ENCODE measurements at regions not wholly inside any gene's neighbourhood (a gene's known extent, or its start where the extent isn't known, plus 50 kb on each side); places are given as distances from the start of the nearest gene placed in this dataset.

DNA sequence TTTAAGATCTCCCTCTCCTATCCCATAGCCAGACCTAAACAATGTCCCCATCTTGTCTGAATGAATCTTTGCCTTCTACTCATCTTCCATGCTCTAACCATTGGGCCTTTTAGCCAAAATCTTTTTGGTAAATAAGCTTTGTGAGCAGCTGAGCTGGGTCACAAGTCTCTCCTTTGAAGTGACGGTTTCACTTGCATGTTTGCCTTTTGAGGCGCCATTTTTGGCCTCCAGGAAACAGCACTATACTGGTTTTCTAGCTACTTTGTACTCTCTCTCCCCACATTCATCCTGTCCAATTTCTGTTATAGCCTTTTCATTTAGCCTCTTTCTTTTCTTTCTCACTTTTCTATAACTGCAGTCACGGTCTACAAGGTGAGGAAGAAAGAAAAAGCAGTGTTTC, 195.5 kb upstream of the C9orf72 start:
- Histone ChIP-seq H2AFZ (no peak overlapping the region), H4K20me1 (ENCODE audit: insufficient read depth) (no peaks in the 10 kb centered on the region), H3K4me1 (replicated peaks; ENCODE audit: insufficient read depth) (no peaks in the 10 kb centered on the region), H3K27me3 (ENCODE audit: insufficient read depth, low read depth) (no peaks in the 10 kb centered on the region), H3K9me2 (ENCODE audit: insufficient read depth) (no peaks in the 10 kb centered on the region), H3K9me3 (ENCODE audit: insufficient read depth, low read depth) (no peaks in the 10 kb centered on the region), H3F3A (ENCODE audit: insufficient read depth, low read depth) (no peaks in the 10 kb centered on the region), H3K79me2 (ENCODE audit: low read depth) (no peaks in the 10 kb centered on the region), H3K4me3 (no peak overlapping the region), H3K4me2 (no peak overlapping the region), H3K36me3 (ENCODE audit: low read depth) (no peaks in the 10 kb centered on the region), H3K27ac (no peak overlapping the region)
- CTCF ChIA-PET = no interaction called here
- intact Hi-C loops (cut with micrococcal nuclease; ENCODE audit: unreplicated experiment) = no loop called here
- POLR2A ChIA-PET (ENCODE audit: unreplicated experiment) = no interaction called here
- TF ChIP-seq, protein P1, sequence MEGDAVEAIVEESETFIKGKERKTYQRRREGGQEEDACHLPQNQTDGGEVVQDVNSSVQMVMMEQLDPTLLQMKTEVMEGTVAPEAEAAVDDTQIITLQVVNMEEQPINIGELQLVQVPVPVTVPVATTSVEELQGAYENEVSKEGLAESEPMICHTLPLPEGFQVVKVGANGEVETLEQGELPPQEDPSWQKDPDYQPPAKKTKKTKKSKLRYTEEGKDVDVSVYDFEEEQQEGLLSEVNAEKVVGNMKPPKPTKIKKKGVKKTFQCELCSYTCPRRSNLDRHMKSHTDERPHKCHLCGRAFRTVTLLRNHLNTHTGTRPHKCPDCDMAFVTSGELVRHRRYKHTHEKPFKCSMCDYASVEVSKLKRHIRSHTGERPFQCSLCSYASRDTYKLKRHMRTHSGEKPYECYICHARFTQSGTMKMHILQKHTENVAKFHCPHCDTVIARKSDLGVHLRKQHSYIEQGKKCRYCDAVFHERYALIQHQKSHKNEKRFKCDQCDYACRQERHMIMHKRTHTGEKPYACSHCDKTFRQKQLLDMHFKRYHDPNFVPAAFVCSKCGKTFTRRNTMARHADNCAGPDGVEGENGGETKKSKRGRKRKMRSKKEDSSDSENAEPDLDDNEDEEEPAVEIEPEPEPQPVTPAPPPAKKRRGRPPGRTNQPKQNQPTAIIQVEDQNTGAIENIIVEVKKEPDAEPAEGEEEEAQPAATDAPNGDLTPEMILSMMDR (conservative IDR thresholded peaks at IDR 0.05) = no peak
- TF ChIP-seq EZH2 (IDR thresholded peaks at IDR 0.05; ENCODE audit: low read depth) = no peak
- no TSS peak for BruUV-seq (replicated peaks)
- DNase-seq = no peak

- BruUV-seq (replicated peaks) = no TSS peak
- TF ChIP-seq, protein P1 (conservative IDR thresholded peaks at IDR 0.05) = no peak
- no peak for TF ChIP-seq EZH2 (IDR thresholded peaks at IDR 0.05; ENCODE audit: low read depth)
- Histone ChIP-seq H2AFZ (no peak overlapping the region), H4K20me1 (ENCODE audit: insufficient read depth) (no peaks in the 10 kb centered on the region), H3K9me2 (ENCODE audit: insufficient read depth) (no peaks in the 10 kb centered on the region), H3F3A (ENCODE audit: insufficient read depth, low read depth) (no peaks in the 10 kb centered on the region), H3K9me3 (ENCODE audit: insufficient read depth, low read depth) (no peaks in the 10 kb centered on the region), H3K79me2 (ENCODE audit: low read depth) (no peaks in the 10 kb centered on the region), H3K27me3 (ENCODE audit: insufficient read depth, low read depth) (no peaks in the 10 kb centered on the region), H3K4me3 (no peak overlapping the region), H3K4me1 (replicated peaks; ENCODE audit: insufficient read depth) (no peaks in the 10 kb centered on the region), H3K4me2 (no peak overlapping the region), H3K27ac (no peak overlapping the region), H3K36me3 (ENCODE audit: low read depth) (no peaks in the 10 kb centered on the region)
- no peak for DNase-seq
- intact Hi-C loops (cut with micrococcal nuclease; ENCODE audit: unreplicated experiment) = no loop called here
- ChIA-PET CTCF (no interaction called here), POLR2A (ENCODE audit: unreplicated experiment) (no interaction called here)
These were observed 197.3 kb upstream of the C9orf72 start for GRCh38 chr9:27770541-27770940.

DNA sequence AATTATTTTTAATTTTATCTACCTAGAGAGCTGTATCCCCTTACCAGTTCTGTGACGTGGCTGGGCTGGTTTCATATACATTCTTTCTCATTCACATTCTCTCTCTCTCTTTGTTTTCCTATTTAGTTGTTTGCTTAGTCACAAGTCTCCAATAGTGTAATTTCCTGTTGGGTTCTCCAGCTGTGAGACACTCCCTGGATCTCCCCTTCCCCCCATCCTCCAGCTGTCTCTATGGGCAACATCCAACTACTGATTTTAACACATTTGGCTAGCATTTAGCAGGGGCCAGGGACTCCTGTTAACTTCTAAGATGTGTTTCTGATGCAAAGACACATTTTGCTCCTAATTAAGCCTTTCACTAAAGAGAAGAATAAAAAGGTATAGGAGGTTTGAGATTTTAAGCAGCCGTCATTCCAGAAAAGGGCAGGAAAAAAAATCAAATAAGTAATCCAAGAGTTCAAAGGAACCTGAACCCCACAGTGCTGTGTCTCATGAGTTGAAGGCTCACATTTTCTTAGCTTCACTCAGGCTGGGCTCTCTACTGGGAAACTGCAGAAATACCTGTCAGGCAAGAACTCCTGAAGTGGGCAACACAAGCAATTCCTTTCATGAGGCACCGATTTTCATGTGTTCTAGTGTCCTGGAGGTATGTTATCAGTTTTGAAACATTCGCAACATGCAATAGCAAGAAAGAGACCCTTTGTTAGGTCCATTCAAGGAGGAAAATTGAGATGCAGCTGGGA, 198.7 kb upstream of the C9orf72 start:
- Histone ChIP-seq H3K4me1 (replicated peaks; ENCODE audit: insufficient read depth) (no peaks in the 10 kb centered on the region), H3K27me3 (ENCODE audit: insufficient read depth, low read depth) (no peaks in the 10 kb centered on the region), H3K36me3 (ENCODE audit: low read depth) (no peaks in the 10 kb centered on the region), H3K79me2 (ENCODE audit: low read depth) (no peaks in the 10 kb centered on the region), H3K9me3 (ENCODE audit: insufficient read depth, low read depth) (no peaks in the 10 kb centered on the region), H3K4me2 (no peak overlapping the region), H3K27ac (no peak overlapping the region), H4K20me1 (ENCODE audit: insufficient read depth) (no peaks in the 10 kb centered on the region), H3K4me3 (no peak overlapping the region), H3K9me2 (ENCODE audit: insufficient read depth) (no peaks in the 10 kb centered on the region), H2AFZ (no peak overlapping the region), H3F3A (ENCODE audit: insufficient read depth, low read depth) (no peaks in the 10 kb centered on the region)
- no peak for TF ChIP-seq EZH2 (IDR thresholded peaks at IDR 0.05; ENCODE audit: low read depth)
- TF ChIP-seq, protein P1 (conservative IDR thresholded peaks at IDR 0.05) = no peak
- intact Hi-C loops (cut with micrococcal nuclease; ENCODE audit: unreplicated experiment) = no loop called here
- no TSS peak for BruUV-seq (replicated peaks)
- DNase-seq = no peak
- ChIA-PET POLR2A (ENCODE audit: unreplicated experiment) (no interaction called here), CTCF (no interaction called here)

All from PC-9 (cell line).